HUES64 (cell line): ENCODE measurements at regions not wholly inside any gene's neighbourhood (a gene's known extent, or its start where the extent isn't known, plus 50 kb on each side); places are given as distances from the start of the nearest gene placed in this dataset.
"Not testable (repeated sequence)": the region's sequence is repeated elsewhere in the genome, so short reads cannot be mapped to it uniquely, and the experiment has no call there.

Experiments
- H3K27ac ChIP-seq: 2 replicates; pipeline ENCODE4 v1.7.0; 2013; ENCODE audit warnings: low read depth, low read length, inconsistent platforms
- H3K27me3 ChIP-seq: 2 replicates; pipeline ENCODE4 v1.6.1; 2013; ENCODE audit warnings: mild to moderate bottlenecking, low read length; ENCODE audit not compliant: insufficient read depth
- H3K36me3 ChIP-seq: 2 replicates; pipeline ENCODE4 v1.6.1; 2013; ENCODE audit warnings: mild to moderate bottlenecking, low read length; ENCODE audit not compliant: insufficient read depth
- H3K4me1 ChIP-seq: 2 replicates; pipeline ENCODE4 v1.6.1; 2013; ENCODE audit warnings: mild to moderate bottlenecking, low read length, moderate library complexity; ENCODE audit not compliant: insufficient read depth
- H3K4me3 ChIP-seq: 2 replicates; pipeline ENCODE4 v1.5.1; 2013; ENCODE audit warnings: mild to moderate bottlenecking, low read length, moderate library complexity
- H3K9ac ChIP-seq: 2 replicates; pipeline ENCODE4 v1.6.1; 2013; ENCODE audit warnings: mild to moderate bottlenecking, low read depth, low read length
- H3K9me3 ChIP-seq: 2 replicates; pipeline ENCODE4 v1.6.1; 2013; ENCODE audit warnings: low read depth, low read length; ENCODE audit not compliant: insufficient read depth
- WGBS: fragments of 150-250, 120-280 bp; methylation state at CpG from one replicate; pipeline ENCODE4 v1.1.7; 2013; ENCODE audit warnings: missing lambda C conversion rate; 5-methylcytosine and 5-hydroxymethylcytosine counted together

GRCh38 chr22:41023299-41023623 is 69.1 kb upstream of the EP300 start:
- Histone ChIP-seq H3K4me1 (peaks cover 15% of the 10 kb centered on the region), H3K36me3 (no peaks in the 10 kb centered on the region), H3K4me3 (peak overlapping the region; percentile 69), H3K27ac (no peak overlapping the region), H3K9ac (peak overlapping the region; percentile 95; the same call in 1 of the 2 replicates), H3K27me3 (peaks cover 9% of the 10 kb centered on the region; the same call in 1 of the 2 replicates), H3K9me3 (no peaks in the 10 kb centered on the region)
- WGBS, result 60% methylated on average over 5 of the region's 5 CpGs

GRCh38 chr22:41028841-41029240 is 63.6 kb upstream of the EP300 start:
- Histone ChIP-seq H3K4me3 (no peak overlapping the region), H3K9me3 (no peaks in the 10 kb centered on the region), H3K9ac (no peak overlapping the region), H3K27me3 (no peaks in the 10 kb centered on the region), H3K4me1 (no peaks in the 10 kb centered on the region; the same call in 1 of the 2 replicates), H3K27ac (no peak overlapping the region), H3K36me3 (no peaks in the 10 kb centered on the region)
- 91% methylated on average over 2 of the region's 3 CpGs for WGBS

- Histone ChIP-seq H3K9me3 (no peaks in the 10 kb centered on the region), H3K27me3 (no peaks in the 10 kb centered on the region), H3K9ac (no peak overlapping the region), H3K27ac (no peak overlapping the region), H3K36me3 (no peaks in the 10 kb centered on the region), H3K4me3 (no peak overlapping the region), H3K4me1 (no peaks in the 10 kb centered on the region; the same call in 1 of the 2 replicates)
- 97% methylated on average over 1 of the region's 4 CpGs for WGBS
Measured at GRCh38 chr22:41030891-41031290, 61.5 kb upstream of the EP300 start.

- Histone ChIP-seq H3K27ac (no peak overlapping the region), H3K9ac (no peak overlapping the region), H3K36me3 (no peaks in the 10 kb centered on the region), H3K9me3 (no peaks in the 10 kb centered on the region), H3K4me1 (no peaks in the 10 kb centered on the region), H3K4me3 (no peak overlapping the region), H3K27me3 (no peaks in the 10 kb centered on the region)
- WGBS, result 91% methylated on average over 4 of the region's 4 CpGs
Measured at GRCh38 chr22:41034706-41035105, 57.7 kb upstream of the EP300 start.

- no peaks in the 10 kb centered on the region for H3K27me3 ChIP-seq
- WGBS, result 91% methylated on average over 7 of the region's 7 CpGs
- H3K27ac ChIP-seq, result no peak overlapping the region
- H3K4me3 ChIP-seq, result no peak overlapping the region
- no peaks in the 10 kb centered on the region for H3K9me3 ChIP-seq
- H3K36me3 ChIP-seq, result no peaks in the 10 kb centered on the region
- H3K4me1 ChIP-seq, result no peaks in the 10 kb centered on the region
- H3K9ac ChIP-seq, result no peak overlapping the region
Measured at GRCh38 chr22:41036924-41037323, 55.5 kb upstream of the EP300 start.

GRCh38 chr22:41038732-41039131 is 53.7 kb upstream of the EP300 start:
- Histone ChIP-seq H3K9ac (no peak overlapping the region), H3K9me3 (no peaks in the 10 kb centered on the region), H3K4me3 (no peak overlapping the region), H3K27me3 (no peaks in the 10 kb centered on the region), H3K36me3 (no peaks in the 10 kb centered on the region), H3K27ac (no peak overlapping the region), H3K4me1 (no peaks in the 10 kb centered on the region)
- 85% methylated on average over 4 of the region's 4 CpGs for WGBS

GRCh38 chr22:41039641-41040040 is 52.8 kb upstream of the EP300 start:
- not testable (repeated sequence) for H3K4me1 ChIP-seq, H3K36me3 ChIP-seq, H3K27me3 ChIP-seq, H3K9ac ChIP-seq, H3K4me3 ChIP-seq, H3K27ac ChIP-seq, H3K9me3 ChIP-seq
- WGBS, result 94% methylated on average over 9 of the region's 9 CpGs

- H3K4me3 ChIP-seq, result no peak overlapping the region
- no peak overlapping the region for H3K27ac ChIP-seq
- WGBS, result 86% methylated on average over 1 of the region's 1 CpG
- H3K9ac ChIP-seq, result no peak overlapping the region
- H3K36me3 ChIP-seq, result no peaks in the 10 kb centered on the region
- no peaks in the 10 kb centered on the region for H3K4me1 ChIP-seq
- H3K9me3 ChIP-seq, result no peaks in the 10 kb centered on the region
- H3K27me3 ChIP-seq, result no peaks in the 10 kb centered on the region
Measured at GRCh38 chr22:41040483-41040882, 51.9 kb upstream of the EP300 start.

- Histone ChIP-seq H3K27ac (no peak overlapping the region), H3K36me3 (no peaks in the 10 kb centered on the region), H3K9me3 (no peaks in the 10 kb centered on the region), H3K27me3 (no peaks in the 10 kb centered on the region), H3K9ac (no peak overlapping the region), H3K4me3 (no peak overlapping the region), H3K4me1 (no peaks in the 10 kb centered on the region)
- WGBS, result 94% methylated on average over 5 of the region's 5 CpGs
Measured at GRCh38 chr22:41041532-41041931, 50.9 kb upstream of the EP300 start.
